ENCODE measurements at regions not wholly inside any gene's neighbourhood (a gene's known extent, or its start where the extent isn't known, plus 50 kb on each side); places are given as distances from the start of the nearest gene placed in this dataset.

GRCh38 chr7:25611196-25611595 lies 382.9 kb upstream of the NPVF start:
- ChIA-PET POLR2A (ENCODE audit: unreplicated experiment) (no interaction called here), CTCF (no interaction called here)
- no peak for DNase-seq
- intact Hi-C loops (cut with micrococcal nuclease; ENCODE audit: unreplicated experiment): no loop called here
- no peak overlapping the region for H3K27ac ChIP-seq
- no peak overlapping the region for H3K4me3 ChIP-seq
- no peaks in the 10 kb centered on the region for H3F3A ChIP-seq (ENCODE audit: insufficient read depth, low read depth)
- TF ChIP-seq CTCF (conservative IDR thresholded peaks at IDR 0.05) (no peak), EZH2 (IDR thresholded peaks at IDR 0.05; ENCODE audit: low read depth) (no peak)
- H3K79me2 ChIP-seq (ENCODE audit: low read depth): no peaks in the 10 kb centered on the region
- no peaks in the 10 kb centered on the region for H3K4me1 ChIP-seq (replicated peaks; ENCODE audit: insufficient read depth)
- BruUV-seq (replicated peaks): no TSS peak
- H3K36me3 ChIP-seq (ENCODE audit: low read depth): no peaks in the 10 kb centered on the region
- H3K27me3 ChIP-seq (ENCODE audit: insufficient read depth, low read depth): peaks cover 27% of the 10 kb centered on the region
- H3K9me3 ChIP-seq (ENCODE audit: insufficient read depth, low read depth): no peaks in the 10 kb centered on the region
- H2AFZ ChIP-seq: no peak overlapping the region
- no peaks in the 10 kb centered on the region for H4K20me1 ChIP-seq (ENCODE audit: insufficient read depth)
- no peaks in the 10 kb centered on the region for H3K9me2 ChIP-seq (ENCODE audit: insufficient read depth)
- no peak overlapping the region for H3K4me2 ChIP-seq

GRCh38 chr7:25613912-25614311 lies 385.6 kb upstream of the NPVF start:
- Histone ChIP-seq H3K27ac (no peak overlapping the region), H3K27me3 (ENCODE audit: insufficient read depth, low read depth) (peaks cover 27% of the 10 kb centered on the region), H4K20me1 (ENCODE audit: insufficient read depth) (no peaks in the 10 kb centered on the region), H3K79me2 (ENCODE audit: low read depth) (no peaks in the 10 kb centered on the region), H3K9me3 (ENCODE audit: insufficient read depth, low read depth) (no peaks in the 10 kb centered on the region), H3K4me2 (no peak overlapping the region), H2AFZ (no peak overlapping the region), H3K4me1 (replicated peaks; ENCODE audit: insufficient read depth) (no peaks in the 10 kb centered on the region), H3K9me2 (ENCODE audit: insufficient read depth) (no peaks in the 10 kb centered on the region), H3F3A (ENCODE audit: insufficient read depth, low read depth) (no peaks in the 10 kb centered on the region), H3K4me3 (no peak overlapping the region), H3K36me3 (ENCODE audit: low read depth) (no peaks in the 10 kb centered on the region)
- ChIA-PET POLR2A (ENCODE audit: unreplicated experiment) (no interaction called here), CTCF (no interaction called here)
- DNase-seq: no peak
- no TSS peak for BruUV-seq (replicated peaks)
- intact Hi-C loops (cut with micrococcal nuclease; ENCODE audit: unreplicated experiment): no loop called here
- TF ChIP-seq EZH2 (IDR thresholded peaks at IDR 0.05; ENCODE audit: low read depth): no peak
- no peak for TF ChIP-seq CTCF (conservative IDR thresholded peaks at IDR 0.05)

GRCh38 chr7:25614415-25614814 lies 386.1 kb upstream of the NPVF start:
- no peak for TF ChIP-seq CTCF (conservative IDR thresholded peaks at IDR 0.05)
- TF ChIP-seq EZH2 (IDR thresholded peaks at IDR 0.05; ENCODE audit: low read depth): no peak
- H3K79me2 ChIP-seq (ENCODE audit: low read depth): no peaks in the 10 kb centered on the region
- peaks cover 27% of the 10 kb centered on the region for H3K27me3 ChIP-seq (ENCODE audit: insufficient read depth, low read depth)
- POLR2A ChIA-PET (ENCODE audit: unreplicated experiment): no interaction called here
- H3K4me3 ChIP-seq: no peak overlapping the region
- H3F3A ChIP-seq (ENCODE audit: insufficient read depth, low read depth): no peaks in the 10 kb centered on the region
- H2AFZ ChIP-seq: no peak overlapping the region
- H3K4me1 ChIP-seq (replicated peaks; ENCODE audit: insufficient read depth): no peaks in the 10 kb centered on the region
- H3K36me3 ChIP-seq (ENCODE audit: low read depth): no peaks in the 10 kb centered on the region
- no peak overlapping the region for H3K4me2 ChIP-seq
- no peak for DNase-seq
- BruUV-seq (replicated peaks): no TSS peak
- intact Hi-C loops (cut with micrococcal nuclease; ENCODE audit: unreplicated experiment): no loop called here
- no peaks in the 10 kb centered on the region for H4K20me1 ChIP-seq (ENCODE audit: insufficient read depth)
- H3K27ac ChIP-seq: no peak overlapping the region
- no peaks in the 10 kb centered on the region for H3K9me3 ChIP-seq (ENCODE audit: insufficient read depth, low read depth)
- H3K9me2 ChIP-seq (ENCODE audit: insufficient read depth): no peaks in the 10 kb centered on the region
- CTCF ChIA-PET: no interaction called here
